ENCODE measurements at regions not wholly inside any gene's neighbourhood (a gene's known extent, or its start where the extent isn't known, plus 50 kb on each side); places are given as distances from the start of the nearest gene placed in this dataset.

DNA sequence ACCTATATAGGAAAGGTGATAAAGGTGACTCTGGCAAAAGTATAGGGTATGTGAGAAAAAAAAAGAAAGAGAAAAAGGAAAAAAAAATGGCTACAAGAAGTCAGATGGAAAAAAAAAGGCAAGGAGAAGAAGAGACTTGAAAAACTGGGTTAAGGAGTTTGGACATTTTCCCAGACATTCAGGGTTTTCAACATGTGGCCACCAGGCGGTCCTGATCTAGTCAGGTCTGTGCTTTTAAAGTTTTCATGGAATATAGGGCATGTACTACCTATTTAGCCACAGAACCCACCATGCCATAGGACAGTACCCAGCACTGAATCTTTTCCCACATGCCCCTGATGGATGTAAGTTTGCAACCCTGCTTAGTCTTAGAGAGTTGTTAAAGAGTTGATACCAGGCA is 433.7 kb downstream of the MAFB start:
- TF ChIP-seq POLR2A (IDR thresholded peaks at IDR 0.05) (no peak), EP300 (IDR thresholded peaks at IDR 0.05) (no peak)

Measured in ovary (tissue), 1 donor.